IPS-18a (cell line): ENCODE measurements at regions not wholly inside any gene's neighbourhood (a gene's known extent, or its start where the extent isn't known, plus 50 kb on each side); places are given as distances from the start of the nearest gene placed in this dataset.
"Not testable (repeated sequence)": the region's sequence is repeated elsewhere in the genome, so short reads cannot be mapped to it uniquely, and the experiment has no call there.

Experiments used
- H3K27ac ChIP-seq: one replicate; pipeline ENCODE4 v1.5.1; 2013; ENCODE audit warnings: low read length
- H3K27me3 ChIP-seq: one replicate; pipeline ENCODE4 v1.6.1; 2013; ENCODE audit warnings: mild to moderate bottlenecking, low read length; ENCODE audit not compliant: control insufficient read depth, insufficient read depth
- H3K36me3 ChIP-seq: one replicate; pipeline ENCODE4 v1.6.1; 2013; ENCODE audit warnings: low read depth, low read length; ENCODE audit not compliant: control insufficient read depth
- H3K4me1 ChIP-seq: one replicate; pipeline ENCODE4 v1.6.1; 2013; ENCODE audit warnings: low read depth, low read length; ENCODE audit not compliant: control insufficient read depth
- H3K4me3 ChIP-seq: one replicate; pipeline ENCODE4 v1.5.1; 2013; ENCODE audit warnings: low read length
- H3K9ac ChIP-seq: one replicate; pipeline ENCODE4 v1.6.1; 2013; ENCODE audit warnings: mild to moderate bottlenecking, low read length, moderate library complexity
- H3K9me3 ChIP-seq: one replicate; pipeline ENCODE4 v1.6.1; 2013; ENCODE audit warnings: low read depth, low read length; ENCODE audit not compliant: control insufficient read depth

DNA sequence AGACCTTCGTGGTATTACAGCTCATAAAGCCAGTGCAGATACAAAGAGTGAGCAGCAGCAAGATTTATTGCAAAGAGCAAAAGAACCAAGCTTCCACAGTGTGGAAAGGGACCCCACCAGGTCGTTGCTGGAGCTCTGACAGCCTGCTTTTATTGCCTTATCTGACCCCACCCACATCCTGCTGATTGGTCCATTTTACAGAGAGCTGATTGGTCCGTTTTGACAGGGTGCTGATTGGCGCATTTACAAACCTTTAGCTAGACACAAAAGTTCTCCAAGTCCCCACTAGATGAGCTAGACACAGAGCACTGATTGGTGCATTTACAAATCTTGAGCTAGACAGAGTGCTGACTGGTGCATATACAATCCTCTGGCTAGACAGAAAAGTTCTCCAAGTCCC lies 74.9 kb upstream of the ATP5MC3 start:
- H3K36me3 ChIP-seq, H3K27me3 ChIP-seq, H3K4me1 ChIP-seq, H3K4me3 ChIP-seq, H3K9ac ChIP-seq, H3K9me3 ChIP-seq, H3K27ac ChIP-seq: not testable (repeated sequence)

DNA sequence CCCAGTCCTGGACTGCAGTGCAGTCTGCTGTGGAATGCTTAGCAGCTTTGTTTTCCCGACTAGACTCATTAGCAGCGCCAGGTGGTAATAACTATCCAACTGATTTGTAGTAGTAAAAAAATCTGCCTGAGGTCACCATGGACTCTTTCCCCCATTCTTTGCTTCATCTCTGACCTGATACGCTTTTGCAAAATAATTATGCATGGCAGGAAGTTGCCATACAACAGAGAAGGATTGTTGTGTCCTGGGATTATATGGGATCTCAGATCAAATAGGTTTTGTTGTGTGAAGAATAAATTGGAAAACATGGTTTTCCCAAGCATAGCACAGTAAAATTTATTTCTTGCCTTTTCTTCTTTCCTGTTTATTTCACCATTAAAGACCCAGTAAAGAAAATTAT lies 72.4 kb upstream of the ATP5MC3 start:
- Histone ChIP-seq H3K4me3 (no peak overlapping the region), H3K27ac (no peak overlapping the region), H3K27me3 (no peaks in the 10 kb centered on the region), H3K9me3 (no peaks in the 10 kb centered on the region), H3K4me1 (no peaks in the 10 kb centered on the region), H3K9ac (no peak overlapping the region), H3K36me3 (no peaks in the 10 kb centered on the region)

GRCh38 chr2:175251425-175252041 lies 70.0 kb upstream of the ATP5MC3 start:
- H3K9me3 ChIP-seq, result no peaks in the 10 kb centered on the region
- H3K27me3 ChIP-seq, result no peaks in the 10 kb centered on the region

GRCh38 chr2:175247159-175247558 lies 65.6 kb upstream of the ATP5MC3 start:
- no peaks in the 10 kb centered on the region for H3K27me3 ChIP-seq
- H3K4me1 ChIP-seq, result no peaks in the 10 kb centered on the region
- H3K4me3 ChIP-seq, result no peak overlapping the region
- H3K36me3 ChIP-seq, result no peaks in the 10 kb centered on the region
- H3K9ac ChIP-seq, result no peak overlapping the region
- no peaks in the 10 kb centered on the region for H3K9me3 ChIP-seq
- H3K27ac ChIP-seq, result no peak overlapping the region

More at GRCh38 chr2:175251425-175252041, 70.0 kb upstream of the ATP5MC3 start:
- no peaks in the 10 kb centered on the region for H3K36me3 ChIP-seq
- H3K27ac ChIP-seq, result no peak overlapping the region
- H3K4me3 ChIP-seq, result no peak overlapping the region
- H3K9ac ChIP-seq, result no peak overlapping the region
- H3K4me1 ChIP-seq, result no peaks in the 10 kb centered on the region

DNA sequence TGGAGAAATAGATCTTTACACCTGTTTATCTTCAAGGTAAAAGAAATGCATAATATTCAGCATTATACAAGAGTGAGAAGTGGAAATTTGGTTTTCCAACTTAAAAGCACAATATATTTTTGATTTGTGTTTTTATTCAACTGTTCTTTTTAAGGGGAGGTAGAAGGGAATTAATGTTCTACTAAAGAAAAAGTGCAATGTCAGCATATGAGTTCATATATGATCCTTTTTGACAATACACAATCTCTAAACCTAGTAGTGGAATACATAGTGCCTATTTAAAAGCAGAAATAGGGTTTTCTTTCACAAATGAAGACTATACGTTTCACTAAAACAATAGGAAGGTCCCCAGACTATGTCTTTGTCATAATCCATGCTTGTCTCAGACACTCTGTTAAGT lies 63.2 kb upstream of the ATP5MC3 start:
- Histone ChIP-seq H3K36me3 (no peaks in the 10 kb centered on the region), H3K9ac (no peak overlapping the region), H3K27me3 (no peaks in the 10 kb centered on the region), H3K27ac (no peak overlapping the region), H3K4me1 (no peaks in the 10 kb centered on the region), H3K4me3 (no peak overlapping the region), H3K9me3 (no peaks in the 10 kb centered on the region)

- Histone ChIP-seq H3K9ac (no peak overlapping the region), H3K4me3 (no peak overlapping the region), H3K27ac (no peak overlapping the region), H3K36me3 (no peaks in the 10 kb centered on the region), H3K27me3 (no peaks in the 10 kb centered on the region), H3K4me1 (no peaks in the 10 kb centered on the region), H3K9me3 (no peaks in the 10 kb centered on the region)
Observed at GRCh38 chr2:175241691-175242090, 60.2 kb upstream of the ATP5MC3 start.

DNA sequence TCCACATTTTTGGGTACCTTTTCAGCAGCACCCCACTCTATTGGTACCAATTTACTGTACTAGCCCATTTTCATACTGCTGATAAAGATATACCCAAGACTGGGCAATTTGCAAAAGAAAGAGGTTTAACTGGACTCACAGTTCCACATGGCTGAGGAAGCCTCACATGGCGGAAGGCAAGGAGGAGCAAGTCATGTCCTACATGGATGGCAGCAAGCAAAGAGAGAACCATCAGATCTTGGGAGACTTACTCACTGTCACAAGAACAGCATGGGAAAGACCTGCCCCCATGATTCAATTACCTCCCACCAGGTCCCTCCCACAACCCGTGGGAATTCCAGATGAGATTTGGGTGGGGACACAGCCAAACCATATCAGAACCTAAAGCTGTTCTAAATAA lies 58.5 kb upstream of the ATP5MC3 start:
- H3K4me1 ChIP-seq, result not testable (repeated sequence)

DNA sequence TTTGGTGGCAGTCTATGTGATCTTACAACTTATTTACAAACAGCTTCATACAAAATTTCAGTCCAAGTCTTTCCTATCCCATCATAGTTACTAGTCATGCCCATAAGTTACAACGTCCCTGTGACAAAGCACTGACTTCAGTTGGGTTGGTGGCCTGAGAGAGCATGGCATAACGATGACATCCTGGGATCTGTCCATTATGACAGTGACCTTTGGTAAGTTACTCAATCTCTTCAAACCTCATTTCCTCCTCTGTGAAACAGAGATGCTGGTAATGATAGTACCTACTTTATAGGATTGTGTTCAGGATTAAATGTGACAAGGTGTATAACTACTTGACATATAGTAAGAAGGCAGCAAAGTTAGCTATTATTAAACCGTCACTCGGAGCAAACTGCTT lies 55.4 kb upstream of the ATP5MC3 start:
- no peak overlapping the region for H3K27ac ChIP-seq
- H3K36me3 ChIP-seq, result no peaks in the 10 kb centered on the region
- H3K4me3 ChIP-seq, result no peak overlapping the region
- H3K9me3 ChIP-seq, result no peaks in the 10 kb centered on the region
- H3K4me1 ChIP-seq, result no peaks in the 10 kb centered on the region
- no peaks in the 10 kb centered on the region for H3K27me3 ChIP-seq
- no peak overlapping the region for H3K9ac ChIP-seq

More for the DNA sequence above, 58.5 kb upstream of the ATP5MC3 start:
- H3K27ac ChIP-seq, H3K27me3 ChIP-seq, H3K9ac ChIP-seq, H3K4me3 ChIP-seq, H3K36me3 ChIP-seq, H3K9me3 ChIP-seq: not testable (repeated sequence)

- no peak overlapping the region for H3K27ac ChIP-seq
- no peak overlapping the region for H3K9ac ChIP-seq
- no peaks in the 10 kb centered on the region for H3K9me3 ChIP-seq
- no peaks in the 10 kb centered on the region for H3K27me3 ChIP-seq
- H3K36me3 ChIP-seq, result no peaks in the 10 kb centered on the region
- no peaks in the 10 kb centered on the region for H3K4me1 ChIP-seq
- no peak overlapping the region for H3K4me3 ChIP-seq
Observed at GRCh38 chr2:175234650-175235049, 53.1 kb upstream of the ATP5MC3 start.

DNA sequence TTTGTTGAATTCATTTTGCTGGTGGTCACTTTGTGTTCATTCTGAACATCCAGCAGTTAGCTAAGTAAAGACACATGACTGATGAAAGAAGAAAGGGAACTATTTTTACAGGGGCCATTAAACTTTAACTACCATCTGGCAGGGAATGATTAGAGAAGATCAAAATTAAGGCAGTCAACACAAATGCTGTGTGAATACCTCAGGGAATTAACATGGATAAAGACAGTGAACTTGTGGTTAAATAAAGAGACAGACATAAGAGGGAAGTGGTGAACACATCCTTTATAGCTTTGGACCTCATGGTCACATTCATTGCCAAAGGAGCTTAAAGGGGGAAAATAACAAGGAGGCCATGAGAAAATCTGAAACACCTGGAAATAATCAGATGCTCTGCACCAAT lies 52.6 kb upstream of the ATP5MC3 start:
- H3K27me3 ChIP-seq, result no peaks in the 10 kb centered on the region
- no peak overlapping the region for H3K4me3 ChIP-seq
- H3K4me1 ChIP-seq, result no peaks in the 10 kb centered on the region
- no peaks in the 10 kb centered on the region for H3K36me3 ChIP-seq
- no peak overlapping the region for H3K9ac ChIP-seq
- no peak overlapping the region for H3K27ac ChIP-seq
- no peaks in the 10 kb centered on the region for H3K9me3 ChIP-seq

DNA sequence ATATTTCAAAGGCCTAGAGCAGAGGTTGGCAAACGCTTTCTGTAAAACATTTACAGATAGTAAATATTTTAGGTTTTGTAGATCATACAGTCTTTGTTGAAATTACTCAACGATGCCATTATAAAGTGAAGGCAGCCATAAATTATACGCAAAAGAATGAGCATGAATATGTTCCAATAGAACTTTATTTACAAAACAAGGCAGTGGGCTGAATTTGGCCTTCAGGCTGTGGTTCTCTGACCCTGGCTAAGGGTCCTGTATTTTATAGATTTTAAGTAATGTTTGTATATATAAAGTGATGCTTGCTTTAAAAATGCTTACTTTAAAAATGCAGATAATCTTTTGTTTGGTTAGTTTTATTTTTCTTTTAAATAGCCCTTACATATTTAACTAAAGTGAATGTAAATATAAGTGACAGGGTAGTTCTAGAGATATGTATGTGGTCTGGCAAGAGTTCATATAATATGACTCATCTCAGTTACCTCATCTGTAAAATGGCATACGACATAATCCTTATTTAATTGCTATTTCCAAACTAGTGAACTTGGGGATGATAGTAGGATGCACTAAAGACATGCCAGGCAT lies 51.7 kb upstream of the ATP5MC3 start:
- Histone ChIP-seq H3K9ac (no peak overlapping the region), H3K27ac (no peak overlapping the region), H3K27me3 (no peaks in the 10 kb centered on the region), H3K9me3 (no peaks in the 10 kb centered on the region), H3K36me3 (no peaks in the 10 kb centered on the region), H3K4me1 (no peaks in the 10 kb centered on the region), H3K4me3 (no peak overlapping the region)
